ENCODE measurements at regions not wholly inside any gene's neighbourhood (a gene's known extent, or its start where the extent isn't known, plus 50 kb on each side); places are given as distances from the start of the nearest gene placed in this dataset.

DNA sequence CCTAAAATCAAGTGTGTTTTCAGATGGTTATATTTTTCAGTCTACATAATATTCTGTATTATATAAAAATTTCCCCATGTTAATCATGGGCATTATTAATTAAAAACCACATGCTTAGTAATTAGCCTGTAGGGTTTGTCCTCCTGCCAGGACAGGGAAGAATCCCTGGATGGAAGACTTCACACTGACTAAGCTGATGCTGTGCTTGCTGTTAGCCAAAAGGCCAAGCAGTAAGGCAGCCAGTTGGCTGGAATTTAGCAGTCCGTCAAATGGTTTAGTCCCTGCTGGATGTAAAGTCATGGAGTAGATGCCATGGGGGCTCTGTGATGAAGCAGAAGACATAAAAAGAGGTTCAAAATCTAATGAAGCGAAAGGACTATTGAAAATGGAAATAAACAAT, 168.0 kb upstream of the OBI1 start:
- TF ChIP-seq, protein P1, sequence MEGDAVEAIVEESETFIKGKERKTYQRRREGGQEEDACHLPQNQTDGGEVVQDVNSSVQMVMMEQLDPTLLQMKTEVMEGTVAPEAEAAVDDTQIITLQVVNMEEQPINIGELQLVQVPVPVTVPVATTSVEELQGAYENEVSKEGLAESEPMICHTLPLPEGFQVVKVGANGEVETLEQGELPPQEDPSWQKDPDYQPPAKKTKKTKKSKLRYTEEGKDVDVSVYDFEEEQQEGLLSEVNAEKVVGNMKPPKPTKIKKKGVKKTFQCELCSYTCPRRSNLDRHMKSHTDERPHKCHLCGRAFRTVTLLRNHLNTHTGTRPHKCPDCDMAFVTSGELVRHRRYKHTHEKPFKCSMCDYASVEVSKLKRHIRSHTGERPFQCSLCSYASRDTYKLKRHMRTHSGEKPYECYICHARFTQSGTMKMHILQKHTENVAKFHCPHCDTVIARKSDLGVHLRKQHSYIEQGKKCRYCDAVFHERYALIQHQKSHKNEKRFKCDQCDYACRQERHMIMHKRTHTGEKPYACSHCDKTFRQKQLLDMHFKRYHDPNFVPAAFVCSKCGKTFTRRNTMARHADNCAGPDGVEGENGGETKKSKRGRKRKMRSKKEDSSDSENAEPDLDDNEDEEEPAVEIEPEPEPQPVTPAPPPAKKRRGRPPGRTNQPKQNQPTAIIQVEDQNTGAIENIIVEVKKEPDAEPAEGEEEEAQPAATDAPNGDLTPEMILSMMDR (IDR thresholded peaks at IDR 0.05): no peak
- no peak for TF ChIP-seq POLR2A (IDR thresholded peaks at IDR 0.05)
- TF ChIP-seq POLR2AphosphoS5 (IDR thresholded peaks at IDR 0.05): no peak
- no peak for TF ChIP-seq EP300 (IDR thresholded peaks at IDR 0.05; ENCODE audit: low read depth)

All from transverse colon (tissue), 4 donors.